ENCODE measurements at regions not wholly inside any gene's neighbourhood (a gene's known extent, or its start where the extent isn't known, plus 50 kb on each side); places are given as distances from the start of the nearest gene placed in this dataset.

DNA sequence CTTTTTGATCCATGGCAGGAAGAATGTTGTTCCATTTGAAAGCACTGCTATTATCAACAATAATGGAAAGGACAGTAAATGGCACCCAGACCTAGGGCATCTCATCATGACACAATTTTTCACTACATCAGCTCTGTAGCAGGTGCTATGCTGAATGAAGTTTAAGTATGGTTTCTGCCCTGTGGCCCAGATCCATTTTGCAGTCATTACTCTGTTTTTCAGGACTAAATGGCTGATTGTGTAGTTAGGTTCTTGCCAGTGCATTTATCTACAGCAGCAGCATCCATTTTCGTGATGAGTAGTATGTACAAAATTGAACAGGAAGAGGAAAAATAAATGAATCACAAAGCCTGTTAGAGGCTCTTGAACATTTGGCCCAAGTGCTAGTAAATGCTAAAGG, 270.5 kb upstream of the CD180 start:
- ATAC-seq (no peak), DNase-seq (ENCODE audit: low spot score) (no peak)
- H3K9me3 Mint-ChIP-seq = no peaks in the 10 kb centered on the region
- H3K4me1 Mint-ChIP-seq = no peaks in the 10 kb centered on the region
- H3K27me3 Mint-ChIP-seq (ENCODE audit: low read depth) = no peaks in the 10 kb centered on the region; the same call in 1 of the 2 replicates
- no peak for TF ChIP-seq NFATC4 (CRISPR knock-in tag; IDR thresholded peaks at IDR 0.05)
- TF ChIP-seq, protein P1, sequence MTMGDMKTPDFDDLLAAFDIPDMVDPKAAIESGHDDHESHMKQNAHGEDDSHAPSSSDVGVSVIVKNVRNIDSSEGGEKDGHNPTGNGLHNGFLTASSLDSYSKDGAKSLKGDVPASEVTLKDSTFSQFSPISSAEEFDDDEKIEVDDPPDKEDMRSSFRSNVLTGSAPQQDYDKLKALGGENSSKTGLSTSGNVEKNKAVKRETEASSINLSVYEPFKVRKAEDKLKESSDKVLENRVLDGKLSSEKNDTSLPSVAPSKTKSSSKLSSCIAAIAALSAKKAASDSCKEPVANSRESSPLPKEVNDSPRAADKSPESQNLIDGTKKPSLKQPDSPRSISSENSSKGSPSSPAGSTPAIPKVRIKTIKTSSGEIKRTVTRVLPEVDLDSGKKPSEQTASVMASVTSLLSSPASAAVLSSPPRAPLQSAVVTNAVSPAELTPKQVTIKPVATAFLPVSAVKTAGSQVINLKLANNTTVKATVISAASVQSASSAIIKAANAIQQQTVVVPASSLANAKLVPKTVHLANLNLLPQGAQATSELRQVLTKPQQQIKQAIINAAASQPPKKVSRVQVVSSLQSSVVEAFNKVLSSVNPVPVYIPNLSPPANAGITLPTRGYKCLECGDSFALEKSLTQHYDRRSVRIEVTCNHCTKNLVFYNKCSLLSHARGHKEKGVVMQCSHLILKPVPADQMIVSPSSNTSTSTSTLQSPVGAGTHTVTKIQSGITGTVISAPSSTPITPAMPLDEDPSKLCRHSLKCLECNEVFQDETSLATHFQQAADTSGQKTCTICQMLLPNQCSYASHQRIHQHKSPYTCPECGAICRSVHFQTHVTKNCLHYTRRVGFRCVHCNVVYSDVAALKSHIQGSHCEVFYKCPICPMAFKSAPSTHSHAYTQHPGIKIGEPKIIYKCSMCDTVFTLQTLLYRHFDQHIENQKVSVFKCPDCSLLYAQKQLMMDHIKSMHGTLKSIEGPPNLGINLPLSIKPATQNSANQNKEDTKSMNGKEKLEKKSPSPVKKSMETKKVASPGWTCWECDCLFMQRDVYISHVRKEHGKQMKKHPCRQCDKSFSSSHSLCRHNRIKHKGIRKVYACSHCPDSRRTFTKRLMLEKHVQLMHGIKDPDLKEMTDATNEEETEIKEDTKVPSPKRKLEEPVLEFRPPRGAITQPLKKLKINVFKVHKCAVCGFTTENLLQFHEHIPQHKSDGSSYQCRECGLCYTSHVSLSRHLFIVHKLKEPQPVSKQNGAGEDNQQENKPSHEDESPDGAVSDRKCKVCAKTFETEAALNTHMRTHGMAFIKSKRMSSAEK (CRISPR knock-in tag; IDR thresholded peaks at IDR 0.05; ENCODE audit: borderline replicate concordance) = no peak
- TF ChIP-seq ZNF416 (CRISPR knock-in tag; IDR thresholded peaks at IDR 0.05) = no peak
- TF ChIP-seq SMAD4 (CRISPR knock-in tag; IDR thresholded peaks at IDR 0.05) = no peak
- TF ChIP-seq GRHL2 (CRISPR knock-in tag; IDR thresholded peaks at IDR 0.05; ENCODE audit: insufficient replicate concordance, severe bottlenecking) = no peak
- no peak for TF ChIP-seq NR2C2 (CRISPR knock-in tag; IDR thresholded peaks at IDR 0.05)
- no peak for TF ChIP-seq ZBTB21 (CRISPR knock-in tag; IDR thresholded peaks at IDR 0.05; ENCODE audit: borderline replicate concordance)
- no peak for TF ChIP-seq FOXK1 (CRISPR knock-in tag; IDR thresholded peaks at IDR 0.05)
- TF ChIP-seq USF2 (CRISPR knock-in tag; IDR thresholded peaks at IDR 0.05) = no peak
- no peak for TF ChIP-seq RELA (CRISPR knock-in tag; IDR thresholded peaks at IDR 0.05; ENCODE audit: borderline replicate concordance)
- TF ChIP-seq OVOL2 (CRISPR knock-in tag; IDR thresholded peaks at IDR 0.05; ENCODE audit: borderline replicate concordance) = no peak
- TF ChIP-seq, protein P2, sequence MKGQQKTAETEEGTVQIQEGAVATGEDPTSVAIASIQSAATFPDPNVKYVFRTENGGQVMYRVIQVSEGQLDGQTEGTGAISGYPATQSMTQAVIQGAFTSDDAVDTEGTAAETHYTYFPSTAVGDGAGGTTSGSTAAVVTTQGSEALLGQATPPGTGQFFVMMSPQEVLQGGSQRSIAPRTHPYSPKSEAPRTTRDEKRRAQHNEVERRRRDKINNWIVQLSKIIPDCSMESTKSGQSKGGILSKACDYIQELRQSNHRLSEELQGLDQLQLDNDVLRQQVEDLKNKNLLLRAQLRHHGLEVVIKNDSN (CRISPR knock-in tag; IDR thresholded peaks at IDR 0.05) = no peak
- TF ChIP-seq CREM (CRISPR knock-in tag; IDR thresholded peaks at IDR 0.05) = no peak
- no peak for TF ChIP-seq SOX15 (CRISPR knock-in tag; IDR thresholded peaks at IDR 0.05)
- TF ChIP-seq SP1 (CRISPR knock-in tag; conservative IDR thresholded peaks at IDR 0.05) = no peak
- no peak for TF ChIP-seq E2F5 (CRISPR knock-in tag; IDR thresholded peaks at IDR 0.05)
- TF ChIP-seq IRF1 (CRISPR knock-in tag; IDR thresholded peaks at IDR 0.05) = no peak
- TF ChIP-seq ZNF317 (CRISPR knock-in tag; IDR thresholded peaks at IDR 0.05; ENCODE audit: borderline replicate concordance, low read depth) = no peak
- TF ChIP-seq, protein P3, sequence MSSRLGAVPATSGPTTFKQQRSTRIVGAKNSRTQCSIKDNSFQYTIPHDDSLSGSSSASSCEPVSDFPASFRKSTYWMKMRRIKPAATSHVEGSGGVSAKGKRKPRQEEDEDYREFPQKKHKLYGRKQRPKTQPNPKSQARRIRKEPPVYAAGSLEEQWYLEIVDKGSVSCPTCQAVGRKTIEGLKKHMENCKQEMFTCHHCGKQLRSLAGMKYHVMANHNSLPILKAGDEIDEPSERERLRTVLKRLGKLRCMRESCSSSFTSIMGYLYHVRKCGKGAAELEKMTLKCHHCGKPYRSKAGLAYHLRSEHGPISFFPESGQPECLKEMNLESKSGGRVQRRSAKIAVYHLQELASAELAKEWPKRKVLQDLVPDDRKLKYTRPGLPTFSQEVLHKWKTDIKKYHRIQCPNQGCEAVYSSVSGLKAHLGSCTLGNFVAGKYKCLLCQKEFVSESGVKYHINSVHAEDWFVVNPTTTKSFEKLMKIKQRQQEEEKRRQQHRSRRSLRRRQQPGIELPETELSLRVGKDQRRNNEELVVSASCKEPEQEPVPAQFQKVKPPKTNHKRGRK (CRISPR knock-in tag; IDR thresholded peaks at IDR 0.05; ENCODE audit: borderline replicate concordance) = no peak
- ChIA-PET POLR2A (no interaction called here), CTCF (no interaction called here)
- H3K4me3 Mint-ChIP-seq = no peak overlapping the region
- H3K36me3 Mint-ChIP-seq = no peaks in the 10 kb centered on the region
- no peak overlapping the region for H3K27ac Mint-ChIP-seq

All from WTC11 (cell line).